DMS153 treated with DMSO at 0.1 percent for 48 hours (cell line): ENCODE measurements at regions not wholly inside any gene's neighbourhood (a gene's known extent, or its start where the extent isn't known, plus 50 kb on each side); places are given as distances from the start of the nearest gene placed in this dataset.
A peak's percentile ranks its signal among the peaks of the same experiment; 100 is the strongest.
"Not testable (repeated sequence)": the region's sequence is repeated elsewhere in the genome, so short reads cannot be mapped to it uniquely, and the experiment has no call there.

ENCODE experiments used
- DNase-seq: peaks from one replicate; lab custom pipeline; 2025; ENCODE audit not compliant: unreplicated experiment; lab: John Stamatoyannopoulos, UW

- DNase-seq: peak; percentile 97
Measured at GRCh38 chr5:26553079-26553478, 485.3 kb downstream of the CDH9 start.

- no peak for DNase-seq
Measured at GRCh38 chr5:26543987-26544386, 494.4 kb downstream of the CDH9 start.

- DNase-seq: no peak
Measured at GRCh38 chr5:26538226-26538625, 500.2 kb downstream of the CDH9 start.

GRCh38 chr5:26535215-26535614, 503.2 kb downstream of the CDH9 start:
- no peak for DNase-seq

GRCh38 chr5:26530305-26530704, 508.1 kb downstream of the CDH9 start:
- no peak for DNase-seq

GRCh38 chr5:26519245-26519644, 519.1 kb downstream of the CDH9 start:
- no peak for DNase-seq

- no peak for DNase-seq
Measured at GRCh38 chr5:26518065-26518464, 520.3 kb downstream of the CDH9 start.

- no peak for DNase-seq
Measured at GRCh38 chr5:26498972-26499371, 539.4 kb downstream of the CDH9 start.

GRCh38 chr5:26495437-26495836, 542.9 kb downstream of the CDH9 start:
- no peak for DNase-seq

- DNase-seq: no peak
Measured at GRCh38 chr5:26492906-26493459, 545.4 kb downstream of the CDH9 start.

GRCh38 chr5:26487553-26487952, 550.8 kb downstream of the CDH9 start:
- no peak for DNase-seq

- no peak for DNase-seq
Measured at GRCh38 chr5:26486631-26487030, 551.8 kb downstream of the CDH9 start.

GRCh38 chr5:26485146-26485860, 553.1 kb downstream of the CDH9 start:
- not testable (repeated sequence) for DNase-seq

- peak; percentile 15 for DNase-seq
Measured at GRCh38 chr5:26482810-26483375, 555.5 kb downstream of the CDH9 start.

- no peak for DNase-seq
Measured at GRCh38 chr5:26482076-26482809, 556.1 kb downstream of the CDH9 start.

GRCh38 chr5:26470439-26470838, 567.9 kb downstream of the CDH9 start:
- no peak for DNase-seq

- no peak for DNase-seq
Measured at GRCh38 chr5:26439121-26439520, 599.3 kb downstream of the CDH9 start.

- no peak for DNase-seq
Measured at GRCh38 chr5:26434688-26435087, 603.7 kb downstream of the CDH9 start.

- no peak for DNase-seq
Measured at GRCh38 chr5:26432386-26432785, 606.0 kb downstream of the CDH9 start.

- DNase-seq: no peak
Measured at GRCh38 chr5:26430323-26430722, 608.1 kb downstream of the CDH9 start.

GRCh38 chr5:26427281-26427680, 611.1 kb downstream of the CDH9 start:
- DNase-seq: no peak

GRCh38 chr5:26419987-26420386, 618.4 kb downstream of the CDH9 start:
- no peak for DNase-seq
